ENCODE measurements at regions not wholly inside any gene's neighbourhood (a gene's known extent, or its start where the extent isn't known, plus 50 kb on each side); places are given as distances from the start of the nearest gene placed in this dataset.

DNA sequence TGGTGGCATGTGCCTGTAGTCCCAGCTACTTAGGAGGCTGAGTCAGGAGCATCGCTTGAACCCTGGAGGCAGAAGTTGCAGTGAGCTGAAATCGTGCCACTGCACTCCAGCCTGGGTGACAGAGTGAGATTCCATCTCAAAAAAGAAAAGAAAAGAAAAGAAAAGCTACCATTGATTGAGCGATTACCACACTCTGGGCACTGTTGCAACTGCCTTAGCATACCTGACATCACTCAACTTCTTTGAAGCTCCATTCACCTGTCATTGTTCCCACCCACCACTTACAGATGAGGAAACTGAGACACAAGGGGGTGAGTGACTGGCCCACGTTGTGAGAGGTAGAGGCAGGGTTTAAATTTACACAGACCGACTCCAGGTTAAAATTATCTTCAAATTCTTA is 442.1 kb upstream of the SULF2 start:
- DNase-seq: no peak

DNA sequence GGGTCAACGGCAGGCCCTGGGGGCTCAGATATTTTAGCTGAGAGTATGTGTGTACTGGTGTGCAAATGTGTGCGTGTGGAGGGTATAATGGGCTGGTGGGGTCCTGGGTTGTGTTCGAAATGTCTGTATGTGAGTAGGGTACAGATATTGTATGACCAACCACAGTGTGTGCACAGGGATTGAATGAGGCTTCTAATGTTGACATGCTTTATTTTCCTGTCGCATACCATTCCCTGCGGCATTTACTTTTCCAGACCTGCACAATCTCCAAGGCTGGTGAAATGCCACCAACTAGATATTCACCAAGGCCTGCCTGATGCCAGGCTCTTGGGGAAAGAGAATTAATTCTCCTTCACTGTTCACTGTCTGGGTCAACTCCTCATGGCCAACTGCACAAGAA is 441.4 kb upstream of the SULF2 start:
- ATAC-seq: no peak
- TF ChIP-seq, protein P1, sequence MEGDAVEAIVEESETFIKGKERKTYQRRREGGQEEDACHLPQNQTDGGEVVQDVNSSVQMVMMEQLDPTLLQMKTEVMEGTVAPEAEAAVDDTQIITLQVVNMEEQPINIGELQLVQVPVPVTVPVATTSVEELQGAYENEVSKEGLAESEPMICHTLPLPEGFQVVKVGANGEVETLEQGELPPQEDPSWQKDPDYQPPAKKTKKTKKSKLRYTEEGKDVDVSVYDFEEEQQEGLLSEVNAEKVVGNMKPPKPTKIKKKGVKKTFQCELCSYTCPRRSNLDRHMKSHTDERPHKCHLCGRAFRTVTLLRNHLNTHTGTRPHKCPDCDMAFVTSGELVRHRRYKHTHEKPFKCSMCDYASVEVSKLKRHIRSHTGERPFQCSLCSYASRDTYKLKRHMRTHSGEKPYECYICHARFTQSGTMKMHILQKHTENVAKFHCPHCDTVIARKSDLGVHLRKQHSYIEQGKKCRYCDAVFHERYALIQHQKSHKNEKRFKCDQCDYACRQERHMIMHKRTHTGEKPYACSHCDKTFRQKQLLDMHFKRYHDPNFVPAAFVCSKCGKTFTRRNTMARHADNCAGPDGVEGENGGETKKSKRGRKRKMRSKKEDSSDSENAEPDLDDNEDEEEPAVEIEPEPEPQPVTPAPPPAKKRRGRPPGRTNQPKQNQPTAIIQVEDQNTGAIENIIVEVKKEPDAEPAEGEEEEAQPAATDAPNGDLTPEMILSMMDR (IDR thresholded peaks at IDR 0.05): no peak
- Histone ChIP-seq H3K36me3 (ENCODE audit: low read depth) (no peaks in the 10 kb centered on the region), H3K9me3 (no peaks in the 10 kb centered on the region), H3K4me1 (ENCODE audit: low read depth) (no peaks in the 10 kb centered on the region), H3K4me3 (no peak overlapping the region)
- no peak for DNase-seq
- intact Hi-C loops (cut with DNase I, micrococcal nuclease): no loop called here

More for the DNA sequence above, 442.1 kb upstream of the SULF2 start:
- ATAC-seq: no peak
- Histone ChIP-seq H3K9me3 (no peaks in the 10 kb centered on the region), H3K36me3 (ENCODE audit: low read depth) (no peaks in the 10 kb centered on the region), H3K4me3 (no peak overlapping the region), H3K4me1 (ENCODE audit: low read depth) (no peaks in the 10 kb centered on the region)
- TF ChIP-seq, protein P1 (IDR thresholded peaks at IDR 0.05): no peak
- intact Hi-C loops (cut with DNase I, micrococcal nuclease): no loop called here

DNA sequence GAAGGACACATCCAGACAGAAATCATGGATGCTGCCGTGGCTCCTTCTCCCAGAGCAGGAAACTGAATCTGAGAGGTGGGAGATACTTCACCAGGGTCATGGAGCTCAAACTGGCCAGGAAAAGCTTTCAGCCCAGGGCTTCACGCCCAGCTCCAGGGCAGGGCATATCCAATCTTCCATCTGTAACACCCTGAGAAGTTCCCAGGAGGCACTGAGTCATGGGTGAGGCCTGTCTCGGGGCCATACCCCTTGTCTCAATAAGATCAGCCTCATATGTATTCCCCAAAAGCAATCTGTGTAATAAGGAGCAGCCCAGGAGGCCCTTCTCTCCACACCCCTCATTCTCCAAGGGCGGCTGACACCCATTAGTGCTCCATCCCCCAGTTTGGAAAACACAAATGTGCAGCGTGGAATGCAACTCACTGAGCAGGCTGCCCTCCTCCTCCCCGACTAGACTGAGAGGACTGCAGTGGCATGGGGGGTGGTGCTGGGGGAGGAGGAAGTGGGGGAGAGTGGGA is 439.3 kb upstream of the SULF2 start:
- Histone ChIP-seq H3K4me3 (no peak overlapping the region), H3K36me3 (ENCODE audit: low read depth) (no peaks in the 10 kb centered on the region), H3K4me1 (ENCODE audit: low read depth) (no peaks in the 10 kb centered on the region), H3K9me3 (no peaks in the 10 kb centered on the region)
- DNase-seq: no peak
- ATAC-seq: no peak
- intact Hi-C loops (cut with DNase I, micrococcal nuclease): no loop called here
- TF ChIP-seq, protein P1 (IDR thresholded peaks at IDR 0.05): no peak

DNA sequence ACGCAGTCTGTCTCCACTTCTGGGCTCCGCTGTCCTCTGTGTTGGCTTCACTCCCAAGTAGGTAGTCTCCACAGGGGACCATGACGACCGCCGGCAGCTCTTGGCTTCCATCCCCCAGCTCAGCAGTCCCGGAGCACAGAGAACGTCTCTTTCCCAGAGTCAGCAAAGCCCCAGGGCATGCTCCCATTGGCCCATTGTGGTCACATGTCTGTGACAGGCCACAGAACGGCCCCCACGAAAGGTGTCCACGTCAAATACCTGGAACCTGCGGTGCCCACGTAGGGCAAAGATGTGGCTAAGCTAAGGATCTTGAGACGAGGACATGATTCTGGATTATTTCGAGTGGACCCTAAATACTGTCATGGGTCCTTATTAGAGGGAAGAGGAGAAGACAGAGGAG is 438.4 kb upstream of the SULF2 start:
- intact Hi-C loops (cut with DNase I, micrococcal nuclease): no loop called here
- Histone ChIP-seq H3K9me3 (no peaks in the 10 kb centered on the region), H3K4me3 (no peak overlapping the region), H3K4me1 (ENCODE audit: low read depth) (no peaks in the 10 kb centered on the region), H3K36me3 (ENCODE audit: low read depth) (no peaks in the 10 kb centered on the region)
- ATAC-seq: no peak
- DNase-seq: no peak
- TF ChIP-seq, protein P1 (IDR thresholded peaks at IDR 0.05): no peak

DNA sequence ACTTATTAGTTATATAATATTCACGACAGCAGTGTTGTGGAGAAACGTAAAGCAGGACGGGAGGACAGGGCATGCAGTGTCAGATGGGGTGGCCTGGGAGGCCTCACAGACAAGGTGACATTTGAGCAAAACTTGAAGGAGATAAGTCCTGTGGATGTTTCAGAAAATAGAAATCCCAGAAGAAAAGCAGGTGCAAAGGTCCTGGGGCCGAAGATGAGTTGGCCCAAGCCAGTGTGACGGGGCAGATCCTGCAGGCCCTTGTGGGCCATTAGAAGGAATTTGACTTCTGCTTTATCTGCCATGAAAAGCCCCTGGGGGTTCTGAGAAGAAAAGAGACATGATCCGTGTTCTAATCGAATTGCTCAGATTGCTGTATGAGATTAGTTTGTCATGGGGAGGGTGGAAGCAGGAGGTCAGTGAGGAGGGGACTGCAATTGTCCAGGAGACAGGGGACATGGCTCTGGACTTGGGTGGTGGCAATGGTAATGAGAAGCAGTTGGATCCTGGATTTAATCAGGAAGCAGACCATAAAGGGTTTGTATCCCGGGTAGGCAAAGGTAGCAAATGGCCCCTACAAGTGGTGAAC is 437.4 kb upstream of the SULF2 start:
- no peak overlapping the region for H3K4me3 ChIP-seq
- DNase-seq: no peak
- intact Hi-C loops (cut with DNase I, micrococcal nuclease): no loop called here
- H3K9me3 ChIP-seq: no peaks in the 10 kb centered on the region
- no peak for ATAC-seq
- H3K4me1 ChIP-seq (ENCODE audit: low read depth): no peaks in the 10 kb centered on the region
- H3K36me3 ChIP-seq (ENCODE audit: low read depth): no peaks in the 10 kb centered on the region
- TF ChIP-seq, protein P1 (IDR thresholded peaks at IDR 0.05): no peak
